ENCODE measurements at regions not wholly inside any gene's neighbourhood (a gene's known extent, or its start where the extent isn't known, plus 50 kb on each side); places are given as distances from the start of the nearest gene placed in this dataset.
"Not testable (repeated sequence)": the region's sequence is repeated elsewhere in the genome, so short reads cannot be mapped to it uniquely, and the experiment has no call there.

DNA sequence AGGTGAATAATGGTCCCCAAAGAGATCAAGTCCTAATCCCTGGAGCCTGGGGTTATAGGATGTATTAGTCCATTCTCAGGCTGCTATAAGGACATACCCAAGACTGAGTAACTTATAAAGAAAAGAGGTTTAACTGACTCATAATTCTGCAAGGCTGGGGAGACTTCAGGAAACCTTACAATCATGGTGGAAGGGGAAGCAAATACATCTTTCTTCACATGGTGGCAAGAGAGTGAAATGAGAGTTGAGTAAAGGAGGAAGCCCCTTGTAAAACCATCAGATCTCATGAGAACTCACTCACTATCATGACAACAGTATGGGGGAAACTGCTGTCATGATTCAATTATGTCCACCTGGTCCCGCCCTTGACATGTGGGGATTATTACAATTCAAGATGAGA lies 142.9 kb upstream of the ANKRD28 start:
- H3K4me3 ChIP-seq = no peak overlapping the region
- H3K9me3 ChIP-seq = no peaks in the 10 kb centered on the region
- no peak for TF ChIP-seq POLR2A (IDR thresholded peaks at IDR 0.05)
- TF ChIP-seq POLR2AphosphoS5 (IDR thresholded peaks at IDR 0.05) = no peak
- TF ChIP-seq, protein P1, sequence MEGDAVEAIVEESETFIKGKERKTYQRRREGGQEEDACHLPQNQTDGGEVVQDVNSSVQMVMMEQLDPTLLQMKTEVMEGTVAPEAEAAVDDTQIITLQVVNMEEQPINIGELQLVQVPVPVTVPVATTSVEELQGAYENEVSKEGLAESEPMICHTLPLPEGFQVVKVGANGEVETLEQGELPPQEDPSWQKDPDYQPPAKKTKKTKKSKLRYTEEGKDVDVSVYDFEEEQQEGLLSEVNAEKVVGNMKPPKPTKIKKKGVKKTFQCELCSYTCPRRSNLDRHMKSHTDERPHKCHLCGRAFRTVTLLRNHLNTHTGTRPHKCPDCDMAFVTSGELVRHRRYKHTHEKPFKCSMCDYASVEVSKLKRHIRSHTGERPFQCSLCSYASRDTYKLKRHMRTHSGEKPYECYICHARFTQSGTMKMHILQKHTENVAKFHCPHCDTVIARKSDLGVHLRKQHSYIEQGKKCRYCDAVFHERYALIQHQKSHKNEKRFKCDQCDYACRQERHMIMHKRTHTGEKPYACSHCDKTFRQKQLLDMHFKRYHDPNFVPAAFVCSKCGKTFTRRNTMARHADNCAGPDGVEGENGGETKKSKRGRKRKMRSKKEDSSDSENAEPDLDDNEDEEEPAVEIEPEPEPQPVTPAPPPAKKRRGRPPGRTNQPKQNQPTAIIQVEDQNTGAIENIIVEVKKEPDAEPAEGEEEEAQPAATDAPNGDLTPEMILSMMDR (IDR thresholded peaks at IDR 0.05) = no peak
- no peaks in the 10 kb centered on the region for H3K27me3 ChIP-seq (replicated peaks; ENCODE audit: insufficient read depth)
- H3K4me1 ChIP-seq (replicated peaks) = no peaks in the 10 kb centered on the region
- no peak overlapping the region for H3K27ac ChIP-seq
- DNase-seq (ENCODE audit: low spot score) = no peak
- no peaks in the 10 kb centered on the region for H3K36me3 ChIP-seq
- intact Hi-C loops (cut with DNase I) = no loop called here
- WGBS = 100% methylated on average over 1 of the region's 1 CpG

DNA sequence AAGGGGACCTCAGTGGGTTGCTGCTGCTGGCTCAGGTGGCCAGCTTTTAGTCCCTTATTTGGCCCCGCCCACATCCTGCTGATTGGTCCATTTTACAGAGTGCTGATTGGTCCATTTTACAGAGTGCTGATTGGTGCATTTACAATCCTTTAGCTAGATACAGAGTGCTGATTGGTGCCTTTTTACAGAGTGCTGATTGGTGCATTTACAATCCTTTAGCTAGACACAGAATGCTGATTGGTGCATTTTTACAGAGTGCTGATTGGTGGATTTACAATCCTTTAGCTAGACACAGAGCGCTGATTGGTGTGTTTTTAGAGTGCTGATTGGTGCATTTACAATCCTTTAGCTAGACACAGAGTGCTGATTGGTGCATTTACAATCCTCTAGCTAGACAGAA lies 143.7 kb upstream of the ANKRD28 start:
- H3K36me3 ChIP-seq; intact Hi-C loops (cut with DNase I): not testable (repeated sequence)
- 86% methylated on average over 2 of the region's 2 CpGs for WGBS

DNA sequence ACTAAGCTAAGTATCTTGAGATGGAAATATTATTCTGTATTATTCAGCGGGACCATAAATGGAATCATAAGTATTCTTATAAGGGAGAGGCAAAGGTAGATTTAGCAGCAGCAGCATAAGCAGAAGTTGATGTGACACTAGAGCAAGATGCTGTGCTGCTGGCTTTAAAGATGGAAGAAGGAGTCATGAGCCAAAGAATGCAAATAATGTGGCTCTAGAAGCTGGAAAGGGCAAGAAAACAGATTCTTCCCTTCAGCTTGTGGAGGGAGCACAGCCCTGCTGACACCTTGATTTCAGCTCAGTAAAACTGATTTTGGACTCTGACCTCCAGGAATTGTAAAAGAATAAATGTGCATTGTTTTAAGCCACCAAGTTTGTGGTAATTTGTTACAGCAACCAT lies 144.2 kb upstream of the ANKRD28 start:
- no peaks in the 10 kb centered on the region for H3K36me3 ChIP-seq
- no peaks in the 10 kb centered on the region for H3K27me3 ChIP-seq (replicated peaks; ENCODE audit: insufficient read depth)
- WGBS = 100% methylated on average over 1 of the region's 1 CpG
- no peak overlapping the region for H3K4me3 ChIP-seq
- intact Hi-C loops (cut with DNase I) = no loop called here
- no peak for DNase-seq (ENCODE audit: low spot score)
- TF ChIP-seq, protein P1 (IDR thresholded peaks at IDR 0.05) = no peak
- TF ChIP-seq POLR2AphosphoS5 (IDR thresholded peaks at IDR 0.05) (no peak), POLR2A (IDR thresholded peaks at IDR 0.05) (no peak)
- H3K27ac ChIP-seq = no peak overlapping the region
- no peaks in the 10 kb centered on the region for H3K4me1 ChIP-seq (replicated peaks)
- no peaks in the 10 kb centered on the region for H3K9me3 ChIP-seq

More for the DNA sequence above, 143.7 kb upstream of the ANKRD28 start:
- H3K4me1 ChIP-seq (replicated peaks); H3K9me3 ChIP-seq; H3K27me3 ChIP-seq (replicated peaks; ENCODE audit: insufficient read depth); H3K4me3 ChIP-seq; H3K27ac ChIP-seq; DNase-seq (ENCODE audit: low spot score): not testable (repeated sequence)

DNA sequence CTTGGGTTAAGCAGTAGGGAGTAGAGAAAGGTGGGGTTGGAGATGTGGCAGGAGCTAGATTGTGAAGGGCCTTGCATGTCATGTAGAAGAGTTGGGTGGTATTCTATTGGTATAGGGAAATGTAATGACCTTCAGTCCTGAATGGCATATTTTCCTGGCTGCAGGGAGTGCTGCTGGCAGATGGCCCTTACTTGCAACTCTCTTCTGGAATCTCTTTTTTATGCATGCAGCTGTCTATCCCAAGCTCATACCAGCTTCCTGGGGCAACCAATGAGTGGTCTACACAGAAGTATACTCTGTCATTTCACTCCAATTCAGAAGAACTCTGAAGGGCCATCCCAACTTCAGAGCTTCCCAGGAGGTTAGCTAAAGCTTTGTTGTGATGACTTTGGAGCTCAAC lies 144.7 kb upstream of the ANKRD28 start:
- intact Hi-C loops (cut with DNase I) = no loop called here
- Histone ChIP-seq H3K27ac (no peak overlapping the region), H3K9me3 (no peaks in the 10 kb centered on the region), H3K36me3 (no peaks in the 10 kb centered on the region), H3K27me3 (replicated peaks; ENCODE audit: insufficient read depth) (no peaks in the 10 kb centered on the region), H3K4me3 (no peak overlapping the region), H3K4me1 (replicated peaks) (no peaks in the 10 kb centered on the region)
- TF ChIP-seq, protein P1 (IDR thresholded peaks at IDR 0.05) = no peak
- TF ChIP-seq POLR2AphosphoS5 (IDR thresholded peaks at IDR 0.05) (no peak), POLR2A (IDR thresholded peaks at IDR 0.05) (no peak)
- DNase-seq (ENCODE audit: low spot score) = no peak

DNA sequence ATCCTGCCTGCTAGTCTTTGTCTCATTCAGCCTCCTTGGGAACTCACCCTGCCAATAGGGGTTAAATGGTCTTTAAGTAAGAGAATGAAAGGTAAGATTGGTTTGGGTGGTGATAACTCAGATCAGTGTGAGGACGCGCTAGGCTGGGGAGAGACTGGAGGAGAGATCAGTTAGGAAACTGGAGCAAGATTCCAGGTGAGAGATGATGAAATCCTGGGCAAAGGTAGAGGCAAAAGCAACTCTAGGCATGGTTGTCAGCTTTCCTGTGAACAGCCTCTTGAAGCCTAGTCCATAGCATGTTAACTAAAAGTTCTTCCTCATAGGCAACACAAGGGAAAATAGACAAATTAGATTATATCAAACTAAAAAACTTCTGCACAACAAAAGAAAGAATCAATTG lies 145.2 kb upstream of the ANKRD28 start:
- Histone ChIP-seq H3K27me3 (replicated peaks; ENCODE audit: insufficient read depth) (no peaks in the 10 kb centered on the region), H3K4me3 (no peak overlapping the region), H3K4me1 (replicated peaks) (no peaks in the 10 kb centered on the region), H3K9me3 (no peaks in the 10 kb centered on the region), H3K36me3 (no peaks in the 10 kb centered on the region), H3K27ac (no peak overlapping the region)
- WGBS = 100% methylated on average over 2 of the region's 2 CpGs
- DNase-seq (ENCODE audit: low spot score) = no peak
- intact Hi-C loops (cut with DNase I) = no loop called here
- TF ChIP-seq POLR2A (IDR thresholded peaks at IDR 0.05) (no peak), POLR2AphosphoS5 (IDR thresholded peaks at IDR 0.05) (no peak)
- TF ChIP-seq, protein P1 (IDR thresholded peaks at IDR 0.05) = no peak

Data from prostate gland (tissue), 2 donors.